B cell (primary cell): ENCODE measurements at regions not wholly inside any gene's neighbourhood (a gene's known extent, or its start where the extent isn't known, plus 50 kb on each side); places are given as distances from the start of the nearest gene placed in this dataset.

Source experiments
- CTCF ChIP-seq: fragments of 200-600 bp; IDR thresholded peaks from one replicate; pipeline ENCODE4 v1.8.0; 2022; ENCODE audit warnings: antibody characterized with exemption, mild to moderate bottlenecking
- EZH2 ChIP-seq: IDR thresholded peaks from 2 replicates; pipeline ENCODE4 v1.6.1; 2012; ENCODE audit warnings: borderline replicate concordance, low read depth, mild to moderate bottlenecking, moderate library complexity, low read length; ENCODE audit not compliant: insufficient read depth, poor library complexity, severe bottlenecking

DNA sequence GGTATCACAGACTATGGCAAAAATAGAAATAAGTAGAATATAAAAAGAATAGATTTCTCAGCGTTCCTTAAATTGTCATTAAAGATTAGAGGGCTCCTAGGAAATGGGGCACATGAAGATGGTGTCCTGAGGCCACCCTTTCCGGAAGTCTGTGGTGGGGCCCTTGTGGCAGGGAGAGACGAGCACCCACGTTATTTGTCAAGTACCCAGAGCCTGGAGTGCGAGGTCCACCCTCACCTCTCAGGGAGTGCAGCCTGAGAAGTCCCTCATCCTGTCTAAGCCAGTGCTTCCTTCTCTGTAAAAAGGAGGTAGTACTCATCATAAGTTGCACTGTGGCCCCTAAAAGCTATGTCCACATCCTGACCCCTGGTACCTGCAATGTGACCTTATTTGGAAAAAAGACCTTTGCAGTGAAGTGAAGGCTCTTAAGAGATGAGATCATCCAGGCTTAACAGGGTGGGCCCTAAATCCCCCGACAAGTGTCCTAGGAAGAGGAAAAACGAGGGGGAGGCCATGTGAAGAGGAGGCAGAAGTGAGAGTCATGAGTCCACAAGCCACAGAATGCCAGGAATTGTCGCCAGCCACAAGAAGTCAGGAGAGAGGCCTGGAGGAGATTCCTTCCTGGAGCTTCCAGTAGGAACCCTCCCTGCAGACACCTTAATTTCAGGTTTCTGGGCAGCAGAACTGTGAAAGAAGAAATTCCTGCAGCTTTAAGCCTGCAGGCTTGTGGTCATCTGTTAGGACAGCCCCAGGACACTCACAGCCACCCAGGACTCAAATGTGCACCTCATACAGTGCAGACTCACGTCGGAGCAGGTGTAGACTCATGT, 76.8 kb upstream of the CCND1 start:
- TF ChIP-seq CTCF, result no peak
- TF ChIP-seq EZH2, result no peak
